ENCODE measurements at regions not wholly inside any gene's neighbourhood (a gene's known extent, or its start where the extent isn't known, plus 50 kb on each side); places are given as distances from the start of the nearest gene placed in this dataset.
"Not testable (repeated sequence)": the region's sequence is repeated elsewhere in the genome, so short reads cannot be mapped to it uniquely, and the experiment has no call there.

DNA sequence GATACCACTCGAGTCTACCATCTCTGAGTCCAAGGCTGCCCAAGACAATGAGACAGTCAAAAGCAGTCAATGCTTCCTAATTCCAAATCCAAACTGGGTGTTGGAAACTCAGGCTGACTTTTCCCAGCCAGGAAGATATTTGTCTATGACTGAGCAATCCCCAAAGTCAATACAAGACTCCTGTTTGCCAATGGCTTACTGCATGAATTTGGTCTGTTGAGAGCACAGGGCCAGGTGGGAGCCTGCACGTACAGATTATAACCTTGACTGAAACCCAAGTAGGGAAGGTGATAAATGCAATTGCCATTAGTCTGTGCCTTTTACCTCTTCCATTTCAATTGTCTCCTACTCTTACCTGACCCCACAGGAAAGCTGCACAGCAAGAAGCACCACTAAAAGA, 72.6 kb upstream of the PPARGC1A start:
- Mint-ChIP-seq H3K9me3 (no peaks in the 10 kb centered on the region), H3K4me3 (no peak overlapping the region), H3K27ac (no peak overlapping the region), H3K4me1 (ENCODE audit: low read depth) (no peaks in the 10 kb centered on the region), H3K36me3 (no peaks in the 10 kb centered on the region), H3K27me3 (no peaks in the 10 kb centered on the region)
- ChIA-PET POLR2A (no interaction called here), CTCF (no interaction called here)
- no peak for DNase-seq
- intact Hi-C loops (cut with micrococcal nuclease), result no loop called here

- H3K27ac Mint-ChIP-seq; H3K4me1 Mint-ChIP-seq (ENCODE audit: low read depth); CTCF ChIA-PET; POLR2A ChIA-PET; intact Hi-C loops (cut with micrococcal nuclease); H3K4me3 Mint-ChIP-seq; H3K27me3 Mint-ChIP-seq; H3K9me3 Mint-ChIP-seq; H3K36me3 Mint-ChIP-seq; DNase-seq: not testable (repeated sequence)
These were observed 71.5 kb upstream of the PPARGC1A start for GRCh38 chr4:23961395-23961794.

GRCh38 chr4:23959396-23960148, 69.7 kb upstream of the PPARGC1A start:
- no peak overlapping the region for H3K27ac Mint-ChIP-seq

DNA sequence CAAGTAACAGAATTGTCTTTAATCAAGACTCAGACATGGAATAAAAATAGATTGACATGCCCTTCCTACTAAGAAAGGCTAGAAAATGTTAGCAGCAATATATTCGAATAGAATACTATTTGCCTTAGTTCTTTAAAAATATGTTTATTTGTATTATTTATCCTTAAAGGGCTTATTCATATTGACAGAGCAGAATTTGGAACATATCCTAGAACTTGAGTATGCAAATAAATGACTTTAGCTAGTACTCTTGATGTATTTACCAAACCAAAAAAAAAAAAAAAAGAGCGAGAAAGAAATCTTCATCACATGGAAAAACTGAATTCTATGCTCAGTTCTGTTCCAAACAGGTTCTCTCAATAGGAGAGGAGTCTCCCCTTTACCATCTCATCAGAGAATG, 68.9 kb upstream of the PPARGC1A start:
- CTCF ChIA-PET, result no interaction called here
- no peak overlapping the region for H3K27ac Mint-ChIP-seq
- H3K4me3 Mint-ChIP-seq, result no peak overlapping the region
- intact Hi-C loops (cut with micrococcal nuclease), result no loop called here
- H3K36me3 Mint-ChIP-seq, result no peaks in the 10 kb centered on the region
- no peaks in the 10 kb centered on the region for H3K9me3 Mint-ChIP-seq
- POLR2A ChIA-PET, result no interaction called here
- H3K27me3 Mint-ChIP-seq, result no peaks in the 10 kb centered on the region
- no peaks in the 10 kb centered on the region for H3K4me1 Mint-ChIP-seq (ENCODE audit: low read depth)
- no peak for DNase-seq

More at GRCh38 chr4:23959396-23960148, 69.7 kb upstream of the PPARGC1A start:
- intact Hi-C loops (cut with micrococcal nuclease), result no loop called here
- ChIA-PET POLR2A (no interaction called here), CTCF (no interaction called here)
- Mint-ChIP-seq H3K36me3 (no peaks in the 10 kb centered on the region), H3K4me3 (no peak overlapping the region), H3K4me1 (ENCODE audit: low read depth) (no peaks in the 10 kb centered on the region), H3K9me3 (no peaks in the 10 kb centered on the region), H3K27me3 (no peaks in the 10 kb centered on the region)
- DNase-seq, result no peak

- Mint-ChIP-seq H3K27ac (no peak overlapping the region), H3K27me3 (no peaks in the 10 kb centered on the region), H3K4me3 (no peak overlapping the region), H3K9me3 (no peaks in the 10 kb centered on the region), H3K36me3 (no peaks in the 10 kb centered on the region), H3K4me1 (ENCODE audit: low read depth) (no peaks in the 10 kb centered on the region)
- ChIA-PET POLR2A (no interaction called here), CTCF (no interaction called here)
- intact Hi-C loops (cut with micrococcal nuclease), result no loop called here
- no peak for DNase-seq
These were observed 67.6 kb upstream of the PPARGC1A start for GRCh38 chr4:23957465-23957864.

DNA sequence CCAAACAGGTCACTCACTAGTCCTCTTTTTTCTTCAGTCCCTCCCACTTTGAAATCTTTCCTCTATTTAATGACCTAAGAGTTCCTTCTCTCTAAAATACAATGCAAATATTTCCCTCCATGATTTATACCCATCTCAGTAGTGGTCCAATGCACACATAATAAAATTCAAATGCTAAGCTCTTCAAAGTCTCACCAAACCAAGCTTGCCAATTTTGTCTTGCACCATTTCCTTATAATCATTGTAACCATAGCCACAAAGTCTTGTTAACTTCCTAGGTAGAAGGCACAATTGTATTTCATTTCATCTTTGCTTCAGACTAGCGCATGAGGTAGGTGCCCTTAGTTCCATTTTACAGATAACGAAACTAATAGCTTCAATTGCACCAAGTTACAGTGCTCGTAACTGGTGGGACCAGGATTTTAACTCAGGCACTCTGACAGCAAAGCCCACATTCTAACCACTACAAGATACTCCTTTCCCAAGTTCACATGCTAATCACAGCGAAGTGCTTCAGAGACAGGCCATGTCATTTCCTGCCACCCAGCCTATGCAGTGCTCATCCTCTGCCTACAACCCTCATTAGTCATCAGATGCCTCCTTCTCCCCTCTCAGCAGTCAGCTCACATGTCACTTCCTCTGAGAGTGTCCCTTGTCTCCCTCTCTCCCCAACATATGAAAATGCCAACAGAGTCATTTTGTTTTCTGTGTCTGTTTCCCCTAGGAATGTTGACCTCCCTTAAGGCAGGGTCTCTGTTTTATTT, 66.9 kb upstream of the PPARGC1A start:
- Mint-ChIP-seq H3K9me3 (no peaks in the 10 kb centered on the region), H3K4me3 (no peak overlapping the region), H3K36me3 (no peaks in the 10 kb centered on the region), H3K4me1 (ENCODE audit: low read depth) (no peaks in the 10 kb centered on the region), H3K27me3 (no peaks in the 10 kb centered on the region), H3K27ac (no peak overlapping the region)
- CTCF ChIA-PET, result no interaction called here
- no peak for DNase-seq
- intact Hi-C loops (cut with micrococcal nuclease), result no loop called here
- POLR2A ChIA-PET, result no interaction called here

- Mint-ChIP-seq H3K27ac (no peak overlapping the region), H3K4me3 (no peak overlapping the region), H3K36me3 (no peaks in the 10 kb centered on the region), H3K9me3 (no peaks in the 10 kb centered on the region), H3K4me1 (ENCODE audit: low read depth) (no peaks in the 10 kb centered on the region), H3K27me3 (no peaks in the 10 kb centered on the region)
- intact Hi-C loops (cut with micrococcal nuclease), result no loop called here
- no peak for DNase-seq
- CTCF ChIA-PET, result interaction anchor here (0.7 kb wide), 1 partner anchor 281 kb away, joined by 3 read pairs; no protein-coding TSS in a partner anchor
- POLR2A ChIA-PET, result no interaction called here
These were observed 62.4 kb upstream of the PPARGC1A start for GRCh38 chr4:23952258-23952657.

- ChIA-PET POLR2A (no interaction called here), CTCF (no interaction called here)
- no peak for DNase-seq
- no peaks in the 10 kb centered on the region for H3K9me3 Mint-ChIP-seq
- H3K27me3 Mint-ChIP-seq, result peaks cover 2% of the 10 kb centered on the region
- no peaks in the 10 kb centered on the region for H3K4me1 Mint-ChIP-seq (ENCODE audit: low read depth)
- H3K27ac Mint-ChIP-seq, result no peak overlapping the region
- H3K4me3 Mint-ChIP-seq, result no peak overlapping the region
- H3K36me3 Mint-ChIP-seq, result no peaks in the 10 kb centered on the region
- intact Hi-C loops (cut with micrococcal nuclease), result no loop called here
These were observed 58.0 kb upstream of the PPARGC1A start for GRCh38 chr4:23947826-23948225.

DNA sequence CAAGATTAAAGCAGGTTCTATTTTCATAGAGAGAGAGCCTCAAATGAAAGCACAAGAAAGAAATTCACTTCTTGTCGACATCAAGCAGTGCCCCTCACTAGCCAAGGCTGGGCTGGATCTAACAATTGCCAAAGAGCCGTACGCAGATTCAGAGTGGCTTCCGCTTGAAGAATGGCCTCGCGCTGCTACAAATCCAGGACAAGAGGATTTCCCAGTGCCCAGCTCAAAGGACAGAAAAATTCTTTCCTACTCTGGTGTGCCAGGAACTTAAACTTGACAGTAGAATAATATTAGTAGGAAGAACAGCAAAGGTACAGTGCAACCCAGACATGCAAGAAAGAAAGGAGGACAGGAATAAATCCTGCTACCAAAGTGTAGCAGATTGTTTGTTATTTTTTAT, 56.5 kb upstream of the PPARGC1A start:
- intact Hi-C loops (cut with micrococcal nuclease), result no loop called here

DNA sequence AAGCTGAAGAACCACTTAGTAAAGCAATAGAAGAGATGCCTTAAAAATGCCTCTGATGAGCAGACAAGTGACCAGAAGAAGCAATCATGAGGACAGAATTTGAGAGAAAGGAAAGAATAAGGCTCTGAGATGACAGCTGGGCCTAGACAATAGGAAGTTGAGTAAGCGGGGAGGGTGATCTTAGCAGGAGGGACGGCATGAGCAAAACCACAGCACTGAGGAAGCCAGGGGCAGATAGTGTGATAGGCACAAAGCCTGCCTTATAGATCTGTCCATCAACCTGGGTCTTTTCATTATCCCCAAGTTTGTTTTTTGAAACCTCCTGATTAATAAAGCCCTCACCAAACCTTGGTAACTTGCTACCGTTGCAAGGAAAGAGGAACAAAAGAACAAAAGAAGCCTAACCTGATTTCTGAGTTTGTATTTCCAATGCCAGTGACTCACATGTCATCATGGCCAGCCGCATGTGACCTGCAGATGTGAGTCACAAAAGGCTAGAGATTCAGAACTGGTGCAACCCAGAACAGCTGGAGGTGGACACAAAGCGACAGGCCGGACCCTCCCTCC, 55.7 kb upstream of the PPARGC1A start:
- H3K9me3 Mint-ChIP-seq, result no peaks in the 10 kb centered on the region
- H3K27me3 Mint-ChIP-seq, result peaks cover 2% of the 10 kb centered on the region
- no peak for DNase-seq
- intact Hi-C loops (cut with micrococcal nuclease), result no loop called here
- CTCF ChIA-PET, result no interaction called here
- H3K27ac Mint-ChIP-seq, result no peak overlapping the region
- POLR2A ChIA-PET, result no interaction called here
- no peak overlapping the region for H3K4me3 Mint-ChIP-seq
- no peaks in the 10 kb centered on the region for H3K36me3 Mint-ChIP-seq
- no peaks in the 10 kb centered on the region for H3K4me1 Mint-ChIP-seq (ENCODE audit: low read depth)

More for the DNA sequence above, 56.5 kb upstream of the PPARGC1A start:
- POLR2A ChIA-PET, result no interaction called here
- no peak for DNase-seq
- CTCF ChIA-PET, result no interaction called here
- no peaks in the 10 kb centered on the region for H3K4me1 Mint-ChIP-seq (ENCODE audit: low read depth)
- no peaks in the 10 kb centered on the region for H3K9me3 Mint-ChIP-seq
- H3K36me3 Mint-ChIP-seq, result no peaks in the 10 kb centered on the region
- no peak overlapping the region for H3K27ac Mint-ChIP-seq
- H3K4me3 Mint-ChIP-seq, result no peak overlapping the region
- peaks cover 2% of the 10 kb centered on the region for H3K27me3 Mint-ChIP-seq

DNA sequence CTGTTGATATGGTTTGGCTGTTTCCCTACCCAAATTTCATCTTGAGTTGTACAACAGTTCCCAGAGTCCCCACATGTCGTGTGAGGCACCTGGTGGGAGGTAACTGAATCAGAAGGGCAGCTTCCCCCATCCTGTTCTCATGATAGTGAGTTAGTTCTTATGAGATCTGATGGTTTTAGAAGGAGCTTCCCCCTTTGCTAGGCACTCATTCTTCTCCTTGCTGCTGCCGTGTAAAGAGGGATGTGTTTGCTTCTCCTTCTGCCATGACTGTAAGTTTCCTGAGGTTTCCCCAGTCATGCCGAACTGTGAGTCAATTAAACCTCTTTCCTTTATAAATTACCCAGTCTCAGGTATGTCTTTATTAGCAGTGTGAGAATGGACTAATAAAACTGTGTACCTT, 54.7 kb upstream of the PPARGC1A start:
- H3K9me3 Mint-ChIP-seq; H3K4me1 Mint-ChIP-seq (ENCODE audit: low read depth); H3K36me3 Mint-ChIP-seq; H3K27ac Mint-ChIP-seq; DNase-seq; POLR2A ChIA-PET; H3K27me3 Mint-ChIP-seq; H3K4me3 Mint-ChIP-seq; intact Hi-C loops (cut with micrococcal nuclease); CTCF ChIA-PET: not testable (repeated sequence)

DNA sequence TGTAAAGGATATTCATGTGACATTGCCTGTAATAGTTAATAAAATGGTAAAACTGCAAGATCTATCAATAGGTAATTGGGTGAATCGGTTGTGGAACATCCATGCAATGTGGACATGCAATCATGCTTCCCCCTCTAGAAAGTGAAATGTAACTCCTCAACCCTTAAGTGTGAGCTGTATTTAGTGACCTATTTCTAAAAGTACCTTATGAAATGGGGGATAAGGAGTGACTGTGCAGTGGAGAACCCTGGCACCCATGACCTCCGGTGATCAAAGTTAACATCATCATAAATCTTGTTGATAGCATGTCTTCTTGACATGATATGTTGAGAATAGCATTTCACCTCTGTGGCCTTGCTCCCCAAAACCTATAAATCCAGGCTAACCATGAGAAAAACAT, 53.6 kb upstream of the PPARGC1A start:
- CTCF ChIA-PET, result no interaction called here

GRCh38 chr4:23942471-23942870, 52.6 kb upstream of the PPARGC1A start:
- Mint-ChIP-seq H3K9me3 (no peaks in the 10 kb centered on the region), H3K4me3 (no peak overlapping the region)

More for the DNA sequence above, 53.6 kb upstream of the PPARGC1A start:
- intact Hi-C loops (cut with micrococcal nuclease), result no loop called here
- Mint-ChIP-seq H3K27ac (no peak overlapping the region), H3K27me3 (peaks cover 2% of the 10 kb centered on the region), H3K4me3 (no peak overlapping the region), H3K4me1 (ENCODE audit: low read depth) (no peaks in the 10 kb centered on the region), H3K9me3 (no peaks in the 10 kb centered on the region), H3K36me3 (no peaks in the 10 kb centered on the region)
- DNase-seq, result no peak
- POLR2A ChIA-PET, result no interaction called here

More at GRCh38 chr4:23942471-23942870, 52.6 kb upstream of the PPARGC1A start:
- ChIA-PET POLR2A (no interaction called here), CTCF (no interaction called here)
- Mint-ChIP-seq H3K27me3 (peaks cover 2% of the 10 kb centered on the region), H3K36me3 (no peaks in the 10 kb centered on the region), H3K4me1 (ENCODE audit: low read depth) (no peaks in the 10 kb centered on the region), H3K27ac (no peak overlapping the region)
- no peak for DNase-seq
- intact Hi-C loops (cut with micrococcal nuclease), result no loop called here

Measured in activated CD4-positive, alpha-beta memory T cell treated with anti-CD3 and anti-CD28 coated beads for 36 hours (primary cell).